ENCODE measurements at regions not wholly inside any gene's neighbourhood (a gene's known extent, or its start where the extent isn't known, plus 50 kb on each side); places are given as distances from the start of the nearest gene placed in this dataset.

DNA sequence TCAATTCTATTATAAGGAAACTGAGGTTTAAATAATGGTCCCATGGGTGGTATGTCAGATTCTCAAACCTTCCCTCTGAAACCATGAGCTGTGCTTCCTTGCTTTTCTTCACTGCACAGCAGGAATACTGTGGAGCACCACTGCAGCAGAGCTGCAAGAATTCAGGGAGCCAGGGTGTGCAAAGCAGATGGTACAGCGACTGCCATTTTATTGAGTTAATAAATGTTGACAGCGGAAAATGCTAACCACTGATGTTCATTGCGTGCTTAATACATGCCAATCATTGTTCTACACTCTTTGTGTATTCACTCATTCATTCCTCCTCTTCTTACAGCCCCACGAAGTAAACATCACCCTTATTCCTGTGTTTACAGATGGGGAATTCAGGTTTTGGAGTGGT lies 152.2 kb upstream of the THSD7B start:
- no peak for DNase-seq (ENCODE audit: low read depth)

DNA sequence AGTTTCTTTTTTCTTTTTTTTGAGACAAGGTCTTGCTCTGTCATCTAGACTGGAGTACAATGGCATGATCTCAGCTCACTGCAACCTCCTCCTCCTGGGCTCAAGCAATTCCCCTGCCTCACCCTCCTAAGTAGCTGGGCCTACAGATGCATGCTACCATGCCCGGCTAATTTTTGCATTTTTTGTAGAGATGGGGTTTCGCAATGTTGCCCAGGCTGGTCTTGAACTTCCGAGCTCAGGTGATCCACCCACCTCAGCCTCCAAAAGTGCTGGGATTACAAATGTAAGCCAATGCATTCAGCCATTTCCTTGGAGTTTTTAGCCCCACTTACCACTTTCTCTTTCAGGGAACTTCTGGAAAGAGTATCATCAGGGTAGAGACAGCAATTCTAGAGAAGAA lies 153.3 kb upstream of the THSD7B start:
- TF ChIP-seq, protein P1, sequence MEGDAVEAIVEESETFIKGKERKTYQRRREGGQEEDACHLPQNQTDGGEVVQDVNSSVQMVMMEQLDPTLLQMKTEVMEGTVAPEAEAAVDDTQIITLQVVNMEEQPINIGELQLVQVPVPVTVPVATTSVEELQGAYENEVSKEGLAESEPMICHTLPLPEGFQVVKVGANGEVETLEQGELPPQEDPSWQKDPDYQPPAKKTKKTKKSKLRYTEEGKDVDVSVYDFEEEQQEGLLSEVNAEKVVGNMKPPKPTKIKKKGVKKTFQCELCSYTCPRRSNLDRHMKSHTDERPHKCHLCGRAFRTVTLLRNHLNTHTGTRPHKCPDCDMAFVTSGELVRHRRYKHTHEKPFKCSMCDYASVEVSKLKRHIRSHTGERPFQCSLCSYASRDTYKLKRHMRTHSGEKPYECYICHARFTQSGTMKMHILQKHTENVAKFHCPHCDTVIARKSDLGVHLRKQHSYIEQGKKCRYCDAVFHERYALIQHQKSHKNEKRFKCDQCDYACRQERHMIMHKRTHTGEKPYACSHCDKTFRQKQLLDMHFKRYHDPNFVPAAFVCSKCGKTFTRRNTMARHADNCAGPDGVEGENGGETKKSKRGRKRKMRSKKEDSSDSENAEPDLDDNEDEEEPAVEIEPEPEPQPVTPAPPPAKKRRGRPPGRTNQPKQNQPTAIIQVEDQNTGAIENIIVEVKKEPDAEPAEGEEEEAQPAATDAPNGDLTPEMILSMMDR (IDR thresholded peaks at IDR 0.05; ENCODE audit: control insufficient read depth, insufficient read depth, low read depth, low read length, missing control alignments) = no peak
- H3K4me3 ChIP-seq (ENCODE audit: control insufficient read depth, low read depth, low read length) = no peak overlapping the region
- no peak for DNase-seq (ENCODE audit: low read depth)

More for the DNA sequence above, 152.2 kb upstream of the THSD7B start:
- TF ChIP-seq, protein P1 (IDR thresholded peaks at IDR 0.05; ENCODE audit: control insufficient read depth, insufficient read depth, low read depth, low read length, missing control alignments) = no peak
- H3K4me3 ChIP-seq (ENCODE audit: control insufficient read depth, low read depth, low read length) = no peak overlapping the region

DNA sequence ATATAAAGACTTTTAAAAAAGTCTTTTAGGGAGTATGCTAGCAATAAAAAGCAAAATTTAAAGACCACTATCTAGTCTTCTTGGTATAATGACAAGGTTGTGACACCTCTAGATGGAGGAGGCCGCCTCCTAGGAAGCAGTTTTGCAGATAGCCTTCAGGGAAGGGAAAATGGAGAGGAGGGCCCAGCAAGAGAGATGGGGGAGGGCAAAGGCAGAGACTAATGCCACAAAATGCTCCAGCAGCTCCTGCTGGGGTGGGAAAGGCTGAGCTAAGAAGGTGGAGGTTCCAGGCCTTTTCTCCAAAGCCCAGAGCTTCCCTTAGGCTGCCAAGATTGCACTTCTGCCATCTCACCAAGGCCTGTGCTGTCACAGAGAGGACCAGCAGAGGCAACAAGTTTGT lies 153.9 kb upstream of the THSD7B start:
- TF ChIP-seq, protein P1 (IDR thresholded peaks at IDR 0.05; ENCODE audit: control insufficient read depth, insufficient read depth, low read depth, low read length, missing control alignments) = no peak
- no peak for DNase-seq (ENCODE audit: low read depth)
- H3K4me3 ChIP-seq (ENCODE audit: control insufficient read depth, low read depth, low read length) = no peak overlapping the region

DNA sequence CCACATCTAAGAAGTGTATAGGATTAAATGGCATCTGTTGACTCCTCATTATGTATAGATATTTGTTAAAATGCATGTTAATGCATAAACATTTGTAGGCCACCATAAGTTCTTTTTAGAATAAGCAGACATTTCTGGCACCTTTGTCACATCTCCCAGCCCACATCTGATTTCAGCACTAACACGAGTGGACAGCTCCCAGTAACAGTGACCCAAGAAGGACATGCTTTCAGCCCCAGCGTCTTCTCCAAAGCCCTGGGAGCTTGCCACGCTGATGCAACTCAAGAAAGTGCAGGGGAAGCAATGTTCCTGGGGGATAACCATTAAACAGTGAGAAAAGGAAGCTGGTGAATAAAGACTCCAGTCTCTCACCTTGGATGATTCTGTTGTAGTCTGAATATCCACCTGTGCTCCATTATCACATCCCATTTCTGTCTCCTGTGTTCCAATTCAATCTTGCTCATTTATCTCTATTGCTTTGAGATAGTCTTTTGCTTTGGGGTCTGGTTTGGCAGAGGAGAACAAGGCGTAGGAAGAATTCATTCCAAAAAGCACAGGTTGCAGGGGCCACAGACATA lies 182.6 kb upstream of the THSD7B start:
- H3K4me3 ChIP-seq (ENCODE audit: control insufficient read depth, low read depth, low read length) = no peak overlapping the region
- DNase-seq (ENCODE audit: low read depth) = no peak
- TF ChIP-seq, protein P1 (IDR thresholded peaks at IDR 0.05; ENCODE audit: control insufficient read depth, insufficient read depth, low read depth, low read length, missing control alignments) = no peak

DNA sequence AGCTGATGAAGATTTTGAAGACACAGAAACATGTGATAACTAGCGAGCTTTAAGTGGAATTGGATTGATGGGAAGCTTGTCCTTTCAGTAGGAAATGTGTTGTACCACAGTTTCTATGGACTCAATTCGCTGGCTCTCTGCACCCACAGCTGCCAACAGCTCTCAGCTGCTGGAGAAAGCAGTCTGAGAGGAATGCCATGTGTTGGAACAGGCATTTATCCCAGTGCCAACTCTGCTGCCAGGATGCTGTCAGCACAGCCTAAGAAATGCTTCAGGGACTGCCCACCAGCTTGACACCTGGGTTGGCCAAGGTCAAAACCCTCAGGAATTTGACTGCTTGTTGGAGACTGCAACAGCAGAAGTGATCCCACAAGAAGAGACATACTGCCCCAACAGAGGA lies 193.0 kb upstream of the THSD7B start:
- TF ChIP-seq, protein P1 (IDR thresholded peaks at IDR 0.05; ENCODE audit: control insufficient read depth, insufficient read depth, low read depth, low read length, missing control alignments) = no peak
- no peak for DNase-seq (ENCODE audit: low read depth)
- no peak overlapping the region for H3K4me3 ChIP-seq (ENCODE audit: control insufficient read depth, low read depth, low read length)

DNA sequence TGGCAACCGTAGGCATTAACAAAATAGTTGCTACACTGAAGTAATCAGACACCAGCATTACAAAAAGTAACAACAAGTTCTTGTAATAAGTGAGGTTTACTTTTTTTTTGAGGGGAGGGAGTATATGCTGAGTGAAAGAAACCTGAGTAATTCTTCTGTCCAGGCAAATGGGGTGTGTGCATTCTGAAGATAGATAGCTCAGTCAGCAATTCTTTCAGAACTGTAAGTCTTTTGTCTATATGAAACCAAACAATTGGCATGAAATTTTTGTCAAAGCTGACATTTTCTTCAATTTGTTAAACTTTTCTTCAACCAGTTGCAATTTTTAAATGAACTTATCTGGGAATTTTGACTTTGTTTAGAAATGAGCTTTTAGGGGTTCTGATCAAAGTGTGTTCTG lies 208.1 kb upstream of the THSD7B start:
- no peak for DNase-seq (ENCODE audit: low read depth)
- TF ChIP-seq, protein P1 (IDR thresholded peaks at IDR 0.05; ENCODE audit: control insufficient read depth, insufficient read depth, low read depth, low read length, missing control alignments) = no peak
- no peak overlapping the region for H3K4me3 ChIP-seq (ENCODE audit: control insufficient read depth, low read depth, low read length)

DNA sequence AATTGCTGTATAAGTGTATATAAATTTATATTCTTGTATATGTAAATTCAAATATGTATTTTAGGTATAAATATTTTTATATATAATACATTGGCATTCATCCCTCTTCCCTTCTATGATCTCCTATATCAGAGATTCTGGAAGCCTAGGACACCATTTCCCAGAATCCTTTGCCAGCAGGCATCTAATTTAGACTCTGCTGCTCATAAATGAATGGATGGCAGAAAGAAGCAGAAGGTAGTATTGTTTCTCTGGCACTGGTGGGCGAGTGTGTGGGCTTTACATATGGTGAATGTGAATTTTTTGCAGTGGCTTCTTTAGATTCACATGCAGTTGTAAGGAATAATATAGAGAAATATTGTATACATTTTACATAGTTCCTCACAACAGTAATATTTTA lies 215.2 kb upstream of the THSD7B start:
- H3K4me3 ChIP-seq (ENCODE audit: control insufficient read depth, low read depth, low read length) = no peak overlapping the region
- no peak for DNase-seq (ENCODE audit: low read depth)
- TF ChIP-seq, protein P1 (IDR thresholded peaks at IDR 0.05; ENCODE audit: control insufficient read depth, insufficient read depth, low read depth, low read length, missing control alignments) = no peak
